GM18508 (cell line): ENCODE measurements at regions not wholly inside any gene's neighbourhood (a gene's known extent, or its start where the extent isn't known, plus 50 kb on each side); places are given as distances from the start of the nearest gene placed in this dataset.

Experiments used
- ATAC-seq: cut with Tn5 transposase; IDR thresholded peaks from one replicate; pipeline ENCODE4 v1.9.1; 2021; ENCODE audit warnings: moderate number of reproducible peaks; ENCODE audit not compliant: insufficient read depth, unreplicated experiment

DNA sequence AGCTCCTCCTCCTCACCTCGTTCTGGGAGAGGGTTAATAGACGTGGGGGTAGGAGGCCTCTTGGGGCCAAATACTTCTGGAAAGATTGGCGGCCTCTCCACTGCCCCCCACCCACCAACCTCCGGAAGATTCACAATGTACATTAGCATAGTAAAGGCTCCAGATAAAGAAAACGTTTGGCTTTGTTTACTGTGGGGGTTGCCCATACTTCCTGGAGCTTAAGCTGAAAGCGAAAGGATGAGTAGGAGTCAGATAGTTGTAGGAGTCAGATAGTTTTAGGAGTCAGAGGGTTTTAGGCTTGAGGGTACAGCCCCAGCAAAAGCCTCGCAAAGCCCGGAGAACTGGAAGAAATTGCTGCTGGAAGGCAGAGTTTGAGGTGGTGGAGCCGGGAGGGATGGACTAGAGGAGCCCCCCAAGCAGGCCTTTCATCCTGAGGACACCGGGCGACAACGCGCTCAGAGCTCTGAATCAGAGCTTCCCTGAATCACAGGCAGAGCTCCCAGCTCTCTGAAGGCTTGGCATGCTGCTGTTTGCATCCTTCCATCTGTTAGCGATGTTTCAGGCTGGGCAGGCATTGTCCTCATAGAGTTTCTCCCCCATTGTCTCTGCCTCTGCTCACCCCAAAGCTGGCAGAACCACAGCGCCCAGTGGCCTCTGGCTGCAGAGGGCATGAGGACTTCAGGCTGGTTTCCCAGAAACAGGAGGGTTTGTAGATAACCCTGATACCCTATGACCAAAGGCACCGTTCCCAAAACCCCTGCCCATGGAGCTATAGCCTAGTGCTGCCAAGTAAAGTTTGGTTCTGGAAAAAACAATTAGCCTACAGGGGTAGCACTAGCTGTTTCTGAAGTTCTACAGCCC is 280.7 kb downstream of the BCOR start:
- ATAC-seq = no peak

DNA sequence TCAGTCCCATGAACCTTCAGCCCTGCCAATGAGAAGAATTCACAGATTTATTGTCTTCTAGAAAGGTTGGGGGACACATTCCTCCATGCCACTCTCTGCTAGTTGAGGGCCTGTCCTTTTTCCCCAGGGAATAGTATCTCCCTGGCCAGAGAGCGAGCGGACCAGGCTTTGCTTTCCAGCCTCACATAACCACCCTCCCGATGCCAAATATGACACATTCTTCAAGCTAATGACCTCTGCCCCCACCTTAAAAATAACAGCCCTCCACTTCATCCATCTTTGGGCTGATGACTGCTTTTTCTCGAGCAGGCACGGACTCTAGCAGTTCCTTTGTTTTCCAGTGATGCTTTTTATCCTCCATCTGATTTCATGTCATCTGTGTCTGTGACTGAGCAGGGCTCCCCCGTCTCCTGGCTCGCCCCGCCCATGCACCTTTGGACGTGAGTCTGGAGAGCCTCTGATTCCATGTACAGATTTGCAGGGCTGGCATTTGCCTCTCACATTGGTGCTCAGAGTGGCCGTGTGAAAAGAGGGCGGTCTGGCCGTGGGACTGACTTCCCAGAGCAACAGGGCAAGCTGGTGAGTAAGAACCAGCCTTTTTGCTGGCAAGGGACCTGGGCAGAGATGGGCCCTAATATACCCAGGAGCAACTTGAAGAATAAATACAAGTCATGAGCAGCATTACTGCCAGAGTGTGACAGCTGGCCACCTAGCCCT is 279.8 kb downstream of the BCOR start:
- no peak for ATAC-seq

DNA sequence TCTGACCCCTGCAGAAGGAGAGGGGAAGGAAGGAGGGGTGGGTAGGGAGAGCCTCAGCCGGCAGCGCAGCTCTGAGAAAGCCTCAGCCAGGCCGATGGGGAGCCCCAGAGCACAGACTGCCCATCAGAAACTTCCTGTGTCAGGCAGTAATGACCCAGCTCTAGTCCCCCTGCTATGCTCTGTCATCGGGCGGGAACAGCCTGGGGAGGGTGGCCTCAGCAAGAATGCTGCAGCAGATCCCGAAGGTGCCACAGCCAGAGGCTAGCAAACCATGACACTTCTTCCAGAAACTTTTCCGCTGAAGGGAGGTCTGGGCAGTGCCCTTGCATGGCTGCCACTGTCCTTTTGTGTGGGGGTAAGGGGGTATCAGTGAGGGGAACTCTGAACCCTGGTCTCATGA is 279.0 kb downstream of the BCOR start:
- ATAC-seq = no peak

DNA sequence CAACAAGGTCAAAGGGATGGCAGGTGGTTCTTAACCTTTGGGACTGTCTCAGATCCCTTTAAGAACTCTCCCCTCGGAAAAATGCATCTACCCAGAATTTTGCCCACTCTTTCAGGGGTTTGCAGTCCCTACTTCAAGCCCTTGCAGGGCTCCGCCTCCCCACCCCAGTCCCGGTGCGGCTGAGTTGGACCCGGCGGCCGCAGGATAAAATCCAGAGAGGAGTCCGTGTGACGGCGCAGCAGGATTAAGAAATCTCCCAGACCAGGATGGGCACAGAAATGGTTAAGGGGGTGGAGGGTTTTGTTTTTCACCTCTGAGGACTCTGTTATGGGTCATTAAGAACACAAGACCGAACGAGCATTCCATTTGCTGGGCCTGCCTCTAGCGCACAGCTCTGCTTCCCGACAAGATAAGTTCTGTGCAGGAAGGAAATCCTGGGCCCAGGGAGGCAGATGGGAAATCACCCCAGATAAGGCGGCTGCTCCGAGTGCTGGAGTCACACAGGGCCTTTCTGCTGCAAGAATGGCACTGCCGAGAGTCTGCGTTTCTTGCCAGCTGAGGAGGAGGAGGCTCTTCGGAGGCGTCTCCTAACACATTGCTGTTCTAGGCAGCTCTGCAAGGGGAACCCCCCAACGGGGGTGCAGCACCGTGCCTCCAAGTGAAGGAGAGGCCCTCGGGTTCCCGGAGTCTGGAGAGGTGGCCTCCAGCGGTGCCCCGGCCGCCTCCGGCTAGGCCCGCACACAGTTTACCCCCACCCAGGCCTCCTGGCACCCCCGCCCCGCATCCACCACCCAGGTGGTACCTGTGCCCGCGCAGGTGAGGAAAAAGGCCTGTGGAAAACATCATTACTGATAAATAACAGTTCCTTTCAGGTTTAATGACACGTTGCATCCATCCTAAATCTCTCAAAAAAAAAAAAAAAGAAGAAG is 277.6 kb downstream of the BCOR start:
- no peak for ATAC-seq

DNA sequence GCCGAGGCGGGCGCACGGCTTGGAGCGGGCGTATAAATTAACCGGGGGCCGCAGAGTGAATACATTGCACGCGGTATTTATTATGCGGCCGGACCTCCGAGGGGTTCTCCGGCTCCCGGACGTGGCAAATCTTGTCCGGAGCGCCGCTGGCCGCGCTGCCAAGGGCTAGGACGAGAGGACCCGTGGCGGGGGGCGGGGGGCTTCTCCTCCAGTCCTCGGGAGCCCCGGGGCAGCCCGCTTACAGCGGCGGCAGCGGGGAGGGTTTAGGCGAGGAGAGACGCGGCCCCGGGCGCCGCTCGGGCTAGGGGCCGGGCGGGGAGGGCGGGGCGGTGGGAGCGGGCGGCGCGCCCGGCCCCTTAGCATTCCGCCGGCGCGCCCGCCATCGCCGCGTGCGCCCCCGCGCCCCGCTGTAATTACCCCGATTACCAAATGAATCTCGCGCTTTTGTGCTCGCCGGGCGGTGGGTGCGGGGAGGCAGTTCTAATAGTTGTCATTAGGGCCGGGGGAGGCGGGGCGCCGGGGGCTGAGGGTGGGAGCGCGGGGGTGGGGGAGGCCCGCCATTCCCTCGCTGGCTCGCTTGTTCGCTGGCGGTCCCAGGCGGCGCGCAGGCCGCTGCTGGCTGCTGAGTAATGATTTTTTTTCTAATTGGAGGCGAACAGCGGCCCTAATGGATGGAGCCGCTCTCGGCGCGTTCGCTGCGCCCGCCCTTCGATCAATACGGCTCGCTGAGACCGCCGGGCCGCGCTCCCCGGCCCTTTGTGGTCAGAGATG is 276.6 kb downstream of the BCOR start:
- no peak for ATAC-seq

DNA sequence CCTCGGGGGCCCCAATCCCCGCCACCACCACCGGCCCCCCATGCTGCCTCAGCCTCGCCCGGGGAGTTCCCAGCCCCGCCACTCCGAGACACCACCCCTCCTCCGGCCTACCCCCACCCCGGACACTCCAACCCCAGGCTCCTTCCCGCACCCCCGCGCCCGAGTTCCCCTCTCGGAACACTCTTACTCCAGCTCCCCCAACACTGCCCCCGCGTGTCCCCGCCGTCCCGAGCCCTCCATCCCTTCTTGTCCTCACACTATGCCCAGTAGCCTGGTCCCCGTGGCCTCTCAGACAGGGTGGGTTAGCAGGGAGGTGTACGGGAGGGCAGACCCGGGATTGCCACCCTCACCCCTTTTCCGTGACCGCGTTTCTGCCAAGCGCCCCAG is 276.1 kb downstream of the BCOR start:
- no peak for ATAC-seq

DNA sequence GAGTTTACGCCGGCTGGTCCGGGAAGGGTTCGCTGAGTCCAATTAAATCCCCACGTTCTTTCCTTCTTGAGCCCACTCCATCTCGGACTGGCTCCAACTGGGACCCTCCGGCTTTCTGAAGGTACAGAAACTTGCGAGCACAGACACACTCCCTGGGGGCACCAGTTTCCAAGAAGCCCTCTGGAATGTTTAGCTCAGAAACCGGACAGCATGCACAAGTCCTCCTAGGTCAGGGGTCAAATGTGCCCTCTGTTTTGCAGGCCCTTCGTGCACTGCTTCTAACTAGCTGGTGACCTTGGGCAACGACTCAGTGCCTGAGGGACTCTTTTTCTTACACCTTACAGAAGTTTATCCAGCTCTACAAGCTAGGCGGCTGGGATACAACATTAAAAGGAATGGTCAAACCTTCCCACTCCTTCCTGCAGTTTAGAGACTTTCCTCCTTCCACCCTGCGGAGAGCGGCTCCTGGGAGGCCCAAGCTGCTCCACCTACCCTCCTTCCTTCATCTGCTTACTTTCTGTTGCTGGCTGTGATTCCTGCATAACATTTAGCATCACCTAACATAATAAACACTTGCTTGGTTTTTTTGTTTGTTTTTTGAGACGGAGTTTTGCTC is 275.5 kb downstream of the BCOR start:
- no peak for ATAC-seq

DNA sequence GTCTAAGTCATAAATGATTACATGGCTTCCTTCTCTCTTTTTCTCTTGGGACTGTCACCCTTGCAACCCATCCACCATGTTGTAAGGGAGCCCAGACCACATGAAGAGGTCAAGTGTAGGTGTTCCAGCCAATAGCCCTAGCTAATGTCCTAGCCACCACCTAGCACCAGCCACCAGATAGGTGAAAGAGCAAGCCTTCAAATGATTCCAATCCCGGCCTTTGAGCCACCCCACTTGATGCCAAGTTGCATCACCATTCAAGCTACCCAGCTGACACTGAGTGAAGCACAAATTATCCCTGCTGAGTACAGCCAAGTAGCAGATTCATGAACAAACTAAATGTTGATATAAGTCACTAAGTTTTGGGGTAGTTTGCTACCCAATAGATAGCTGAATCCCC is 274.3 kb downstream of the BCOR start:
- ATAC-seq = no peak

DNA sequence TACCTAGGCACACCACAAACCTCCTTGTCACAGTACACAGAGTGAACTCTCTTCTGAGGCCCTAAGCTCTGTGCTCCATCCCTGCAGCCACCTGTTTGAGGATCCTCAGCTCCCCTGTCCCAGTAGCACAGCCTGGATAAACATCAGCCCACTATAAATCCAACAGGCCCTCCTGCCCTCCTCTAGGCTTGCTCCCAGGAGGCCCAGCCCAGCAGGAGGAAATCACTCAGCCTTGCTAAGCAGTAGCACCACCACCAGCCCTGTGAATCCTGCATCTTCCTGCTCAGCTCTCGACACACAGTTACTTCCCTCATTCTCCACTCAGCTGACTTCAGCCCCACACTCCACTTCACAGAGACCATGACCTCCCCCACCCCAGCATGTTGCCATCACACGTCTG is 273.9 kb downstream of the BCOR start:
- ATAC-seq = no peak

DNA sequence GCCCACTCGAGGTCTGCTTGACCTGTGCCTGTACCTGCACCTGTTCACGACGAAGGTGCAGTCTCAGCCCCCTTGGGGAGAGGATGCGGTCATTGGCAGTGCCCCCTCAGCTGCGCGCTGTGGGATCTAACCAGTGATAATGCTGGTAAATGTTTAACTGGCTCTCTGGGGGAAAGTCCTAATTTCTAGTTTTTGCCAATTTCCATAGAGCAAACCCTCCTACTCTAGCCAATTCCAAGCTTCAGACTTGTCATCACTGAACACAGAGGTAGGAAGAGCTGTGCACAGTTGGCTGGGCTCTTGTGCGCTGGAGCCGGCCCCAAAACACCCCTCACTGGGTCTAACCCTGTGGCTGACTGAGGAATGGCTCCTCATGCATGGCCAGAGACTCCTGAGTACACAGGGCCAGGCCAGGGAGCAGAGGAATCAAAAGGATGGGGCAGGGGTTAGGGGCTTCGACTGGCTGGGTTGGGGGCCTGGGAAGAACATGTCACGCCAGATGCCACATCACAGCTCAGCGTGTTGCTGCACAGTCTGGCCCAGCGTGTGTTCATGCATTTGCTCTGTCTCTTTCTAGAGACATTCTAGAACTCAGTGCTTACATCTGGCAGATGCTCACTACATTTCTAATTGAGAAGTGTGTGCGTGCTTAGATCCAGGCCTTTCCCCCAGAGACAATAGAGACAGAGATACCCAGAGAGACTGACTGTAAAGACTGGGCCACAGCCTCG is 270.8 kb downstream of the BCOR start:
- no peak for ATAC-seq

DNA sequence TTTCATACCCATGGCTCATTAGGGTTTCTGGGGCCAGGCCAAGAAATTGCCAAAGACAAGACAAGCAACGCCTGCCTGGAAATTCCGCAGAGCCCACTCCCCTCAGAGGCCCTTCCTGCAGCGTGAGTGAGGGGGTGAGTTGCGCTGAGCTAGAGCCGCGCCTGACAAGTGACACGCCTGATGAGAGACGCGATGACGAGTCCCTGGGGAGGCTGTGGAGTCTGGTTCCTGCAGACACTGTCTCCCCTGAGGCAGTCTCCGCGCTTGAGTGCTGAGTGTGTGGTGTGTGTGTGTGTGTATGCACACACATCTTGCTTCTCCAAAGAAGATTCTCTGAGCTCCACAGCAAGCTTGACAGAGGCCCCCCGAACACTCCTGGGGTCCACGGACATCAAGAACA is 269.8 kb downstream of the BCOR start:
- no peak for ATAC-seq

DNA sequence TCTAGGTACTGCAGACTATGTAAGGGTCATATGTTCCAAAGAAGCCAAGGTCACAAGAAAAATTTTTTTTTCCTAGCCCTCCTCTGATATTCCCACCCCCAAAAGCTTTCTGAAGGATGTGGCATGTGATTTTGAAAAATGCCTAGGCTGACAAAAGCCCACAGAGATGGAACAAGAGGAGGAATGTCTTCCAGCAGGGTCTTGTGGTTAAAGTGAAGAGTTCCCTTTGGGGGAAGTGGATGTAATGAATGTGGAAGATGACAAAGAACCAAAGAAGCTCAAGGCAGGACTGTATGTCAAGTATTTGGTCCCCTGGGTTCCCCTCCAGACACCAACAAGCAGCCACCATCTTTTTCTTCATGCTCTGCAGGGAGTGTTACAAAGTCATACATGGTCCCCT is 268.8 kb downstream of the BCOR start:
- no peak for ATAC-seq

DNA sequence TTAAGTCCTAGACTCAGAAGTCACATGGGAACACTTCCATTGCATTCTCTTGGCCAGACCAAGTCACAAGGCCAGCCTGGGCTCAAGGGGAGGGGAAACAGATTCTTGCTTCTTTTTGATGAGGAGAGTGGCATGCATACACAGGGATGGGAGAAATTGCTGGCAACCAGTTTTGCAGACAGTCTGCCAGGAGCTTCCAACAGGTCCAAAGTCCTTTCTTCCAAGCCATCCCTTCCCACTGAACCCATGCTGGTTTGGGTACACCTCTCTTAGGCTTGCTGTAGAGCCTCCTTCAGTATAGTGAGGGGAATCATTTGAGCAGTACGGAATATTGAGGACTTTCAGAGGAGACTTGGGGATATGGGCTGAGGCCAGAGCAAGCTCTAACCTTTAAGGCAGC is 267.8 kb downstream of the BCOR start:
- ATAC-seq = no peak

DNA sequence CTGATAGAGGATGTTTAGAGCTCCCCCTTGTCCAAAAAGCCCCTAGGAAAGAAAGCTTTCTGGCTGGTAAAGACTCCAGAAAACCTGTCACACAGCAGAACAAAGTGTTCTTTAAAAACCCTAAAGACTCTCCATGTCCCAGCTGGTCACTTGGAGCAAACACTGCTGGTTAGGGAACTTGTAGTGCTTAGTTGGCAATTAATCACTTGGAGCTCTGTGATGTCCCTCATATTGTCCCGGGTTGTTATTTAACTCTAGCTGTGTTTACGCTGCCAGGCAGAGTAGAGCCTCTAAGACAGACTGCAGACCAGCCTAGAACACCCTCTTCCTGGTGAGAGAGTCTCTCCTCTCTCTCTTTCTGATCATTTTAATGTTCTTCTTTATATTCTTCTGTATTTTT is 267.3 kb downstream of the BCOR start:
- no peak for ATAC-seq

DNA sequence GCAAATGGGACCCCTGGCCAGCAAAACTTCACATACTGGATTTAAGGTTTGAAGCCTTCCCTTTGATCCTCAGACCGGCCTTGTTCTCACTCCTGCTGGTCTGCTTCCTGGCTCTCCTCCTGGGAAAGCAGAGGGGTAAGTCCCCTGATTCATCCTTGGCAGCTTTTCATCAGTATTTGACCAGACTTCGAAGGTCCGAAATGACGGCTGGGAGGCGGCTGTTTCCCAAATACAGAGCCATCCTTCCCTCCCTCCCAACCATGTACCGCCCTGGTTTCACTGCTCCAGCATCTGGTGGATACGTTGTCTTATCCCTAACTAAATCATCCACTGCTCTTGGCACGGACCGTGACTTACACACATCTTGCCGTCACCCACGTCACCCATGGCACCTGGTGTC is 265.5 kb downstream of the BCOR start:
- no peak for ATAC-seq

DNA sequence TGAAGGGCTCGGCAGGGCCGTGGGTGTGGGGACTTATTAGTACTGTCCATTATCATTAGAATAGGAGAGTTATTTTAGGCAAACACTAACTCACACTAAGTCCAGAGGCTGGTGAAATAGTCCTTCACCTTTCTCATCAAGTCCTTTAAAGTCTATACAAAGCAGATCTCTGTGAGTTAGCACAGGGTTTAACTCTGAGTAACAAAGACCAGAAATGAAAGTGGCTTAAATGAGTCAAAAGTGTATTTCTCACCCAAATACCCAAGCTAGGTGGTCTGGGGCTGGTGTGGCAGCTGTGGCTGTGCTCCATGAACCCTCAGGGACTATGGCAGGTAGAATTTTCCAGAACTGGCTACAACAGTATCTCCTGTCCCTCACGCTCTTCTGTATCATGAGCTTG is 263.2 kb downstream of the BCOR start:
- ATAC-seq = no peak

DNA sequence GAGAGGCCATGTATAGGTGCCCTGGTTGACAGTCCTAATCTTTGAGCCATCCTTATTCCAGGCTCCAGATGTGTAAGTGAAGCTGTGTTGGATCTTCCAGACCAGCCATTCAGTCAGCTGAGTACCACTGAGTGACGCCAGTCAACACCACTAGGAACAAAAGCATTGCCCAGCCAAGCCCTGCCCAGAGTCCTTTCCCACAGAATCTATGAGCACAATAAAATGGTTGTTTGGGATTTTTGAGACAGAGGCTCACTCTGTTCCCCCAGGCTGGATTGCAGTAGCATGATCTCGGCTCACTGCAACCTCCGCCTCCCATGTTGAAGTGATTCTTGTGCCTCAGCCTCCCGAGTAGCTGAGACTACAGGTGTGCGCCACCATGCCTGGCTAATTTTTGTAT is 262.5 kb downstream of the BCOR start:
- no peak for ATAC-seq

DNA sequence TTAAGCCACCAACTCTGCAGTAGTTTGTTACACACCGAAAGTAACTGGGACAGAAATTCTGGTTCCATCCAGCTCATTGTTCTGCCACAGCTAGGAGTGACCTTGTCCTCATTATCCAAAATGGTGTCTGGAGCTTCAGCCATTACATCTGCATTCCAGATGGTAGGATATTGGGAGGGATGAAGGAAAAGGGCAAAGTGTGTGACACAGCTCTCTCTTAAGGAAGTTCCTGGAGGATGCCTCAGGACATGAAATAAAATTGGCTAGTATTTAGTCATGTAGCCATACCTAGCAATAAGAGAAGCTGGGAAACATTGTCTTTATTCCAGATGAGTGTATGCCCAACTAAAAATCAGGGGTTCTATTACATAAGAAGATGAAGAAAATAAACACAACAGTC is 262.0 kb downstream of the BCOR start:
- ATAC-seq = no peak

DNA sequence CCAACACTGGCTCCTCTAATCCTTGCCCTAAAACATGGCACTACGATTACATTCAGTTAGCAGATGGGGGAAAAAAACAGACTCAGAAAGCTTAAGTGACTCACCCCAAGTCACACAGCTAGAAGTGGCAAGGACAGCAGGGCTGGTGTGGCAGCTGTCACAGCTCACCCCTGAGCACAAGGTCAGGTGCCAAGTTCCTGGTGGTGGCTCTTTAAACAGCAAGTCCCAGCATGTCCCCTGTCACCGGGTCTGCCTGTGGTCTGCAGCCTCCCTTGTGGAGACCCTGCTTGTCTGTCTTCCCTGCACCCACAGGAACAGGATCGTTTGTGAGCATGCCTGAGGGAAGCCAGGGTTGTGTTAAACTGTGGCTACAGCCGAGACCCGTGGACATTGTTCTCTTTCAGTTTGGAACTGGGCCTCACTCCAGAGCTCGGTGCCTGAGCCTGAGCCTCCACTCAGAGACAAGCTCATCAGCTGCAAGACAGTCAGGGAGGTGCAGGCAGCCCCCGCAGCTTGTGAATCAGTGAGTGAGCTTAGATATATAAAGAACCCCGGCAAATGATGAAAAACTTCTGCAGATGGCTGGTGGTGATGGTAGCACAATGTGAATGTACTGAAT is 260.8 kb downstream of the BCOR start:
- no peak for ATAC-seq
